HepG2 (cell line): ENCODE measurements at regions not wholly inside any gene's neighbourhood (a gene's known extent, or its start where the extent isn't known, plus 50 kb on each side); places are given as distances from the start of the nearest gene placed in this dataset.

Experiments
- ATAC-seq: fragments of 200-7000 bp; cut with Tn5 transposase; 3 replicates; pipeline ENCODE4 v1.9.1; 2020; ENCODE audit warnings: mild to moderate bottlenecking, moderate library complexity
- BruUV-seq: library from RNA; stranded (reverse); fragments of 400-500 nt; replicated peaks from 2 replicates; lab custom pipeline; 2021; lab: Mats Ljungman, UMichigan
- CTCF ChIA-PET: fragments of 300-600 bp; formaldehyde crosslinking; extraction: SDS; loops from one replicate; lab custom pipeline; 2021; ENCODE audit warnings: low total read pairs, inconsistent platforms, low intra/inter-chr PET ratio; lab: Yijun Ruan, JAX
- POLR2A ChIA-PET: fragments of 350-600 bp; sonication (Branson Sonifier 250); formaldehyde crosslinking; loops from one replicate; lab custom pipeline; 2020; ENCODE audit warnings: antibody characterized with exemption, inconsistent platforms; lab: Yijun Ruan, JAX
- DNase-seq: peaks from one replicate; pipeline ENCODE4 v3.0.0-alpha.2; 2015; ENCODE audit warnings: low spot score
- FAIRE-seq: peaks from 3 replicates; lab custom pipeline; 2011; peaks lifted over from hg19 to GRCh38; lab: Jason Lieb, UNC
- H2AFZ ChIP-seq: one replicate; pipeline ENCODE4 v1.6.1; 2011; ENCODE audit warnings: low read length, inconsistent platforms
- H3K27ac ChIP-seq: fragments of 300-600 bp; 3 replicates; pipeline ENCODE4 v1.8.0; 2011; ENCODE audit warnings: mixed run types, mild to moderate bottlenecking, mixed read lengths, low read length, inconsistent platforms; ENCODE audit not compliant: insufficient read depth; ENCODE audit errors: extremely low read length
- H3K27me3 ChIP-seq, 2 experiments: fragments of 200-600 bp in 1 of 2; 2 replicates in 1 of 2; 3 replicates in 1 of 2; pipeline versions ENCODE4 v1.6.0 to v1.8.0; 2011; ENCODE audit warnings: low read length in 2 of 2, mild to moderate bottlenecking in 2 of 2, moderate library complexity in 2 of 2, inconsistent platforms in 1 of 2; ENCODE audit not compliant: insufficient read depth in 2 of 2, control insufficient read depth in 1 of 2
- H3K36me3 ChIP-seq, 2 experiments: fragments of 200-600 bp in 1 of 2; replicated peaks in 1 of 2; 2 replicates in 1 of 2; 3 replicates in 1 of 2; pipeline versions ENCODE4 v1.5.1 to v1.8.0; 2011; ENCODE audit warnings: low read length in 2 of 2, inconsistent platforms in 1 of 2; ENCODE audit not compliant: insufficient read depth in 2 of 2, control insufficient read depth in 1 of 2
- H3K4me1 ChIP-seq: 2 replicates; pipeline ENCODE4 v1.5.1; 2012; ENCODE audit warnings: low read length, inconsistent platforms; ENCODE audit not compliant: insufficient read depth
- H3K4me2 ChIP-seq: 2 replicates; pipeline ENCODE4 v1.6.0; 2011; ENCODE audit warnings: low read depth, low read length, inconsistent platforms
- H3K4me3 ChIP-seq, 3 experiments: fragments of 200-600 bp in 1 of 3; sonication (generic), shearing (Covaris generic) in 1 of 3; replicated peaks in 1 of 3; 2 replicates each; pipeline ENCODE4 v1.5.1; 2011 to 2016; ENCODE audit warnings: low read length in 3 of 3, inconsistent platforms in 2 of 3, low read depth in 2 of 3, mild to moderate bottlenecking in 2 of 3, control low read depth in 1 of 3, mixed read lengths in 1 of 3; ENCODE audit not compliant: insufficient read depth in 1 of 3
- H3K79me2 ChIP-seq: one replicate; pipeline ENCODE4 v1.6.1; 2011; ENCODE audit warnings: low read length, inconsistent platforms; ENCODE audit not compliant: insufficient read depth
- H3K9ac ChIP-seq: 2 replicates; pipeline ENCODE4 v1.6.0; 2011; ENCODE audit warnings: mild to moderate bottlenecking, low read depth, low read length, inconsistent platforms; ENCODE audit not compliant: insufficient read depth
- H3K9me3 ChIP-seq: 2 replicates; pipeline ENCODE4 v1.5.1; 2012; ENCODE audit warnings: mild to moderate bottlenecking, low read length
- H4K20me1 ChIP-seq: 2 replicates; pipeline ENCODE4 v1.6.0; 2011; ENCODE audit warnings: inconsistent platforms, mild to moderate bottlenecking, low read length, moderate library complexity; ENCODE audit not compliant: insufficient read depth
- ARID2 ChIP-seq: sonication (generic); formaldehyde crosslinking; IDR thresholded peaks from 2 replicates; pipeline ENCODE4 v1.8.1; 2022; ENCODE audit warnings: mild to moderate bottlenecking, missing genetic modification reagents, borderline replicate concordance
- ARNTL ChIP-seq: sonication (generic); formaldehyde crosslinking; IDR thresholded peaks from 2 replicates; pipeline ENCODE4 v1.4.0; 2020; ENCODE audit warnings: mild to moderate bottlenecking, missing genetic modification reagents
- ATF4 ChIP-seq, 2 experiments: fragments of 450-650 bp in 1 of 2; sonication (generic) in 1 of 2; formaldehyde crosslinking; IDR thresholded peaks; 2 replicates each; pipeline versions ENCODE4 v1.5.0 to v1.8.0; 2020 to 2022; ENCODE audit warnings: mild to moderate bottlenecking in 1 of 2, missing genetic modification reagents in 1 of 2
- GATAD2A ChIP-seq: IDR thresholded peaks from 2 replicates; pipeline ENCODE4 v1.6.1; 2016
- HDAC2 ChIP-seq: sonication (generic); formaldehyde crosslinking; IDR thresholded peaks from 2 replicates; pipeline ENCODE4 v1.4.0; 2020; ENCODE audit warnings: missing genetic modification reagents
- HIVEP1 ChIP-seq: sonication (generic); formaldehyde crosslinking; IDR thresholded peaks from 2 replicates; pipeline ENCODE4 v1.4.0; 2020; ENCODE audit warnings: mild to moderate bottlenecking, missing genetic modification reagents
- HMG20B ChIP-seq: conservative IDR thresholded peaks from 2 replicates; pipeline ENCODE4 v1.6.1; 2016; ENCODE audit warnings: missing genetic modification reagents, missing compliant biosample characterization
- KLF6 ChIP-seq: IDR thresholded peaks from 2 replicates; pipeline ENCODE4 v1.8.0; 2016; ENCODE audit warnings: missing biosample characterization, missing genetic modification reagents
- NRL ChIP-seq: sonication (generic); formaldehyde crosslinking; IDR thresholded peaks from 2 replicates; pipeline ENCODE4 v1.5.0; 2020; ENCODE audit warnings: missing genetic modification reagents, mild to moderate bottlenecking, moderate library complexity, borderline replicate concordance
- PHF5A ChIP-seq: IDR thresholded peaks from one replicate; pipeline ENCODE4 v1.6.1; 2018; ENCODE audit warnings: low read depth, missing genetic modification reagents; ENCODE audit not compliant: unreplicated experiment
- POLR2A ChIP-seq, 2 experiments: IDR thresholded peaks; 2 replicates each; pipeline ENCODE4 v1.6.1; 2011; ENCODE audit warnings: low read depth in 2 of 2, low read length in 2 of 2, mild to moderate bottlenecking in 1 of 2, moderate library complexity in 1 of 2; ENCODE audit not compliant: insufficient read depth in 1 of 2
- XBP1 ChIP-seq: sonication (generic); formaldehyde crosslinking; IDR thresholded peaks from 2 replicates; pipeline ENCODE4 v1.5.0; 2020; ENCODE audit warnings: missing genetic modification reagents
- ZFP90 ChIP-seq: sonication (generic); formaldehyde crosslinking; IDR thresholded peaks from 2 replicates; pipeline ENCODE4 v1.8.0; 2022; ENCODE audit warnings: missing genetic modification reagents, mild to moderate bottlenecking, inconsistent platforms, borderline replicate concordance
- ZFP91 ChIP-seq: sonication (generic); formaldehyde crosslinking; IDR thresholded peaks from 2 replicates; pipeline ENCODE4 v1.9.0; 2022; ENCODE audit warnings: missing genetic modification reagents, mild to moderate bottlenecking, borderline replicate concordance
- ZFY ChIP-seq: sonication (generic); formaldehyde crosslinking; IDR thresholded peaks from 2 replicates; pipeline ENCODE4 v1.4.0; 2020; ENCODE audit warnings: missing genetic modification reagents
- ZNF260 ChIP-seq: sonication (generic); formaldehyde crosslinking; IDR thresholded peaks from 2 replicates; pipeline ENCODE4 v1.4.0; 2020; ENCODE audit warnings: missing genetic modification reagents, low read depth, mild to moderate bottlenecking, borderline replicate concordance
- ZNF264 ChIP-seq: sonication (generic); formaldehyde crosslinking; IDR thresholded peaks from 2 replicates; pipeline ENCODE4 v1.4.0; 2020; ENCODE audit warnings: missing genetic modification reagents
- ZNF281 ChIP-seq: sonication (generic); formaldehyde crosslinking; IDR thresholded peaks from 2 replicates; pipeline ENCODE4 v1.4.0; 2020; ENCODE audit warnings: missing genetic modification reagents, borderline replicate concordance
- ZNF343 ChIP-seq: sonication (generic); formaldehyde crosslinking; IDR thresholded peaks from 2 replicates; pipeline ENCODE4 v1.4.0; 2020; ENCODE audit warnings: mild to moderate bottlenecking, missing genetic modification reagents
- ZNF441 ChIP-seq: sonication (generic); formaldehyde crosslinking; IDR thresholded peaks from 2 replicates; pipeline ENCODE4 v1.7.0; 2021; ENCODE audit warnings: missing genetic modification reagents, borderline replicate concordance
- ZNF569 ChIP-seq: sonication (generic); formaldehyde crosslinking; IDR thresholded peaks from 2 replicates; pipeline ENCODE4 v1.5.0; 2020; ENCODE audit warnings: mild to moderate bottlenecking, missing genetic modification reagents, moderate library complexity, borderline replicate concordance
- WGBS: methylation state at CpG from one replicate; pipeline ENCODE4 v1.1.6; 2017; ENCODE audit warnings: low lambda C conversion rate; 5-methylcytosine and 5-hydroxymethylcytosine counted together
- in situ Hi-C: cut with HindIII; loops from 2 replicates; pipeline ENCODE4 v1.10.0; 2017; ENCODE audit warnings: low pct_unique_long_range_greater_than_20kb; ENCODE audit not compliant: extremely low pct_ligation_motif_present
- intact Hi-C: fragments of 100-400 bp; cut with micrococcal nuclease; formaldehyde crosslinking; loops from one replicate; pipeline ENCODE4 v1.10.0; 2022; ENCODE audit not compliant: unreplicated experiment

- no peak for TF ChIP-seq ZNF281 (CRISPR knock-in tag)
- no peak for TF ChIP-seq ZFP91 (CRISPR knock-in tag)
- TF ChIP-seq ZFP90: no peak
- TF ChIP-seq ZNF569: no peak
- no peak for TF ChIP-seq ZNF260 (CRISPR knock-in tag)
- no peak for TF ChIP-seq ARNTL (CRISPR knock-in tag)
- no peak for TF ChIP-seq HDAC2
Observed at GRCh38 chr7:34307540-34307939, 350.5 kb upstream of the NPSR1 start (continued).

- POLR2A ChIA-PET: no interaction called here
- no peak for ATAC-seq
- no peak for TF ChIP-seq ZNF441 (CRISPR knock-in tag)
- no peak for TF ChIP-seq GATAD2A (CRISPR knock-in tag)
- no peak for TF ChIP-seq HMG20B (CRISPR knock-in tag)
- TF ChIP-seq NRL (CRISPR knock-in tag): no peak
- no peak for TF ChIP-seq HIVEP1
- no peak for TF ChIP-seq ZNF264
- TF ChIP-seq ZNF343 (CRISPR knock-in tag): no peak
- TF ChIP-seq ATF4 (CRISPR knock-in tag; IDR thresholded peaks at IDR 0.05): no peak
- no peak for TF ChIP-seq PHF5A (CRISPR knock-in tag)
- no peak for TF ChIP-seq POLR2A (IDR thresholded peaks at IDR 0.05; ENCODE audit: insufficient read depth in 1 of 2, low read depth in 2 of 2, low read length in 2 of 2)
- TF ChIP-seq XBP1 (CRISPR knock-in tag): no peak
- no peak for TF ChIP-seq ZFY (CRISPR knock-in tag)
- TF ChIP-seq KLF6 (CRISPR knock-in tag): no peak
- TF ChIP-seq ARID2 (CRISPR knock-in tag): no peak
Observed at GRCh38 chr7:34308595-34308994, 349.4 kb upstream of the NPSR1 start.

More at GRCh38 chr7:34308595-34308994, 349.4 kb upstream of the NPSR1 start:
- no peaks in the 10 kb centered on the region for H3K36me3 ChIP-seq
- H3K9ac ChIP-seq: no peak overlapping the region
- FAIRE-seq: no peak
- no peaks in the 10 kb centered on the region for H3K9me3 ChIP-seq
- BruUV-seq: no TSS peak
- no peaks in the 10 kb centered on the region for H3K4me1 ChIP-seq
- intact Hi-C loops: no loop called here
- H3K4me3 ChIP-seq: no peak overlapping the region
- DNase-seq: no peak
- no peak overlapping the region for H3K27ac ChIP-seq
- in situ Hi-C loops: no loop called here
- CTCF ChIA-PET: no interaction called here
- 39% methylated on average over 5 of the region's 8 CpGs for WGBS
- H3K4me2 ChIP-seq: no peak overlapping the region
- no peak overlapping the region for H2AFZ ChIP-seq
- peaks cover 0 to 8% of the 10 kb centered on the region in 2 experiments; a peak in 1 of 5 replicates for H3K27me3 ChIP-seq
- H4K20me1 ChIP-seq: no peaks in the 10 kb centered on the region; the same call in 1 of the 2 replicates
- H3K79me2 ChIP-seq: no peaks in the 10 kb centered on the region
